T-helper 1 cell treated with Interleukin-12 subunit alpha and Interleukin-12 subunit beta and Interleukin-4 antibody, amounts not matched to agents 30 ng/mL and 1 ng/mL, for 36 hours (primary cell): ENCODE measurements at regions not wholly inside any gene's neighbourhood (a gene's known extent, or its start where the extent isn't known, plus 50 kb on each side); places are given as distances from the start of the nearest gene placed in this dataset.

ENCODE experiments used
- intact Hi-C: fragments of 100-400 bp; cut with micrococcal nuclease; formaldehyde crosslinking; loops from one replicate; pipeline ENCODE4 v1.15.1; 2024

DNA sequence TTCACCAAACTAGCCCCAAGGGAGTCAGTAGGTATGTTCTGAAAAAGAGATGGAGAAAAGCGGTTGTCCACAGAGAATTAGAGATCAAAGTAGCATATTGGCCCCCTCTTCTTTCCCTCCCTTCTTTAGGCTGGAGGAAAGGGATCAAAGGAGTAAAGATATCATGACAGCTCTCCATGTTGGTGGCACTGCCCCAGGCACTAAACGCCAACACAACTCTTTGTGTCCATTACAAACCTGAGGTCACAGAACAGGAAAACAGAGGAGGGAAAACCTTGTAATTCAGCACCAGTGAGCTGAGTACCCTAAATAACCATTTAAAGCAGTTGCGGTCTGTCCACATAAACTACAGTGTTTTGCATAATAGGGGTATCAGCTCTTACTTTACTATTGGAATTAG lies 113.0 kb upstream of the TFAP2D start:
- intact Hi-C loops: no loop called here

GRCh38 chr6:50602292-50602691 lies 111.0 kb upstream of the TFAP2D start:
- intact Hi-C loops: loop anchor here (1.0 kb wide), 1 partner anchor 474 kb away; no protein-coding TSS in a partner anchor

DNA sequence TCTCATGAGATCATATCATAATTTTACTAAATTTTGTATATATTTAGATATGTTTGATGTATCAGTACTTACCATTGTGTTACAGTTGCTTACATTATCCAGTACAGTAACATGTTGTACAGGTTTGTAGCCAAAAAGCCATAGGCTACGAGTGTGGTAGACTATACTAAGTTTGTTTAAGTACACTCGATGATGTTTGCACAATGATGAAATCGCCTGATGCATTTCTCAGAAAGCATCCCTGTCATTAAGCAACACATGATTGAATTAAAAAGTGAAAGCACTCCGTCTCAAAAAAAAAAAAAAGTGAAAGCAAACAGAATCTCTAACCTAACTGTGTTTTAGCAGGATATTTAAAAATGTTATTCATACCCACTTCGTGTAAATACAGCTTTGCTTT lies 104.9 kb upstream of the TFAP2D start:
- intact Hi-C loops: no loop called here

DNA sequence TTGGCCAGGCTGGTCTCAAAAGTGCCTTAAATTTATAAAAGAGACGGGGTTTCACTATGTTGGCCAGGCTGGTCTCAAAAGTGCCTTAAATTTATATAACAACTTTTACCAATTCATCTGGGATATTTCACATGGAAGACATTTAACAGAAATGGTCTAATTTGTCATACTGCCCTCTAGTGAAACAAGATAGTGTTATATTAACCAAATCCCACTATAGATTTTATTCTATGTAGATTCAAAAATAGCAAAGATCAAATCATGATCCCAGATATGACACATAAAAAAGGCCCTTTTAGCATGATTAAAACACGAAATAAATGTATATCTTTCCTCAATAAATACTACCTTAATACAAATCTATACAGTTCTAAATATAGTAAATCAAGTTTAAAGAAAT lies 102.8 kb upstream of the TFAP2D start:
- intact Hi-C loops: no loop called here

DNA sequence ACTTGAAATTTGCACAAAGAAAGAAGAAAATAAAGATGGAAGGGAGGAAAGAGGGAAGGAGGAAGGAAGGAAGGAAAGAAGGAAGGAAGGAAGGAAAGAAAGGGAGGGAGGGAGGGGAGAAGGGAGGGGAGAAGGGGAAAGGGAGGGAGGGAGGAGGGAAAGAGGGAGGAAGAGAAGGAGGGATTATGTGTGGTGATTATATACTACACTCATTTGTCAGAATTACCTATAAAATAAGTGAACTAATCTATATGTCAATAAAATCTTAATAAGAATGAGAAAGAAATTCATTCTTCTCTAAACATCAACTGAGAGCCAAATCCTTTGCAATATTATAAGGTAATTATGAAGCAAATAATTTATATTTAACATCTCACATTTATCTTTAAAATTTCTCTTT lies 77.9 kb upstream of the TFAP2D start:
- intact Hi-C loops: no loop called here

DNA sequence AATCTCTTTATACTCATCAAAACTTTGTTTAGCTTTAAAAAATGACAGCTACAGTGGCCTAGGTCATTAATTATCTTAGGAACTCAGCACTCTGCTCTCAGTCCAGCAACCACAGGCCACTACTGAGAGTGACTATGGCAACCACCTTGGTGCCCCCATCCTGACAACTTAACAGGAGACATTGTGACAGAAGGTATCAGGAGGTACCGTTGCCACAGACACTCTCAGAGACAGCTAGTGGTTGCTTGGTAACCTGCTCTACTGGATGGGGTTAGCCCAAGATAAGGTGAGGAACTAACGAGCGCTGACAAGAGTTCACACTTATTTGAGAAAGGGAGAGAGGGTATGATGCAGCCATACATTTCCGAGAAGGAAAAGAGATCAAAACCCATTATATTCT lies 76.1 kb upstream of the TFAP2D start:
- intact Hi-C loops: no loop called here

DNA sequence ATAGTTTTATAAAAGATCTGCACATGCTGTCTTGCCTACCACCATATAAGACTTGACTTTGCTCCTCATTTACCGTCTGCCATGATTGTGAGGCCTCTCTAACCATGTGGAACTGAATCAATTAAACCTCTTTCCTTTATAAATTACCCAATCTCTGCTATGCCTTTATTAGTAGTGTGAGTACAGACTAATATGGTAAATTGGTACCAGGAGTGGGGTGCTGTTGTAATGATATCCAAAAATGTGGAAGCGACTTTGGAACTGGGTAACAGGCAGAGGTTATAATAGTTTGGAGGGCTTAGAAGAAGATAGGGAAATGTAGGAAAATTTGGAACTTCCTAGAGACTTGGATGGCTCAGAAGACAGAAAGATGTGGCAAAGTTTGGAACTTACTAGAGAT lies 64.2 kb upstream of the TFAP2D start:
- intact Hi-C loops: no loop called here

DNA sequence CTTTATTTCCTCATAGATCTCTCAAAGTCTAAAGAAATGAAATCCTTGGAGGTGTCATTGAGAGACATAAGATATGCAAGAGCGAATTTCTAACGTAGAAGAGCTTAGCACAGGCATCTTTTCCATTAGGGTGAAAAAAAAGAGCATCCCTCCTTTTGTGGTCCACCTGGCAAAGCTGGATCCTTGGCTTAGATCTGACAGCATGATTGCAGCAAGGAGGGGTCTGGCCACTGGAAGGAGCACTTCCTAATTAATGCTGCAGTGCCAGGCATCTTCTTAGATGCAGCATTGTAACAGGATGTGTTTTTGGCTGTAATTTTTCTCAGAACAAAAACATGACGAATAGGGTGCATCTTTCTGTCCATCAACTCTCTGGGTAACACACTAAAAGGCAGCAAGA lies 60.1 kb upstream of the TFAP2D start:
- intact Hi-C loops: no loop called here

DNA sequence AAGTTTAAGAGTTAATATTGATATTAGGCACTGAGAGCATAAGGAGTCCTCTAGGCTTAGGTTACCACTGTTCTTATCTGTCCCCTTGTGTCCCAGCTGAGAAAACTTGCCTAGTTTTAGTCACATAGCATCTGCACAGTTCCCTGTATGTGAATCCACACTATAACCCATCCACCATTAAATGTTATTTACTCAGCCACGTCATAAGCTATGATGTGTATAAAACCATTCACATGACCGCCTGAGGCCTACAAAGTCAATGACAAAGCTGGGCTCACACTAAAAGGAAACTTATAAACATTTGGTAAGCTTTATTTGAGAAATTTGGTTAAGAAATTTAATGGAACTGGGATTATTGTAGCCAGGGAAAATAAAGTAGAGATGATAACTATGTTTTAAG lies 59.2 kb upstream of the TFAP2D start:
- intact Hi-C loops: no loop called here

DNA sequence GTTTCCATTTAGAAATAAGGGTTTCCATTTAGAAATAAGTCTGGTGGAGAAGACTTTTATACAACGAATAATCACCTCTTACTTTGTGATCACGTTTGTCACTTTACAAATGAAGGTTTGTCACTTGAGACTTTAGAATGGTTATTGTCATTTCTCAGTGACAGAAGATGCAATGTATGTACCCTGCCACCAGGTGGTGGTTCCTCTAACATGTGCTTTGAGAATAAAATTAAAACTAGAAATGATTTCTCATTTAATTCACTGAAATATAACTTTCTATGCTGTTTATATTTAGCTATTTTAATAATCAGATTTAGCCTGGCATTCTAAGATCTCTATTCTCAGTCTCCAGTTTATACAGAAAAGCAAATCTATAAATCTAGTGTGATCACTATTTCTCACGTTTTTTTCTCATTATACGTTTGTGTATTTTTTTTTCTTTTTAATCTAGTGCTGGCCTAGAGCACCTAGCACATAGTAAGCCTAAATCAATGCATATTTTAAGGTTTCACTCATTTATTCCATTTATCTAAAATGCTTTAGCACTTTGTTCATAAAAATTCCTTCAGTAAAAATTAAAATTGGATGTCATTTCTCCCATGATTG lies 57.4 kb upstream of the TFAP2D start:
- intact Hi-C loops: loop anchor here (1.0 kb wide), 1 partner anchor 136 kb away; no protein-coding TSS in a partner anchor

DNA sequence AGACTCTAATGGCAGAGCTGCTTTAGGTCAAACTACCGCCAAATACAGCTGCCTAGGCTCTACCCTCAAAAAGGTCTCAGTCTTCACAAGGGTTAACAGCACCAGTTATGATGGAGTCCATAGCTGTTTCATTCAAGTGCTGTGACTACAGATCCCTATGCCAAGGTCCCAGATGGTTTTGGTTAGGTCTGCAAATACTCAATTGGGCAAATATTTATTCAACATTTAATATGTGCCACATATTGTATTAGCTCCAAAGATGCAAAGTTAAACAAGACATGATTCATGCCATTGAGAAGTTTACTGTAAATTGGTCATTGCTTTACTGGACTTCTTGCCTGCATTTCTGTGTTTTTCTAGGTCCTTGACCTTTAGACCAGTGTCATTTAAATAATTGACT lies 55.8 kb upstream of the TFAP2D start:
- intact Hi-C loops: no loop called here

DNA sequence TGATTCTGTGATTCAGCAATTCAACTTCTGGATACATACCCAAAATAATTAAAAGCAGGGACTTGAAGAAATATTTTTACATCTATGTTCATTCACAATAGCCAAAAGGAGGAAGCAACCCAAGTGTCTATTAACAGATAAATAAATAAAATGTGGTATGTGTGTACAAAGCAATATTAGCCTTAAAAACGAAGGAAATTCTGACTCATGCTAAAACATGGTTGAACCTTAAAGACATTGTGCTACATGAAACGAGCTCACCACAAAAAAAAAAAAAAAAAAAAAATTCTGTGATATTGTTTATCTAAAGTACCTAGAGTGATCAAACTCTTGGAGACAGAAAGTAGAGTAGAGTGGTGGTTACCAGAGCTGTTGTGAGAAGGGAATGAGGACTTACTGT lies 54.8 kb upstream of the TFAP2D start:
- intact Hi-C loops: no loop called here

DNA sequence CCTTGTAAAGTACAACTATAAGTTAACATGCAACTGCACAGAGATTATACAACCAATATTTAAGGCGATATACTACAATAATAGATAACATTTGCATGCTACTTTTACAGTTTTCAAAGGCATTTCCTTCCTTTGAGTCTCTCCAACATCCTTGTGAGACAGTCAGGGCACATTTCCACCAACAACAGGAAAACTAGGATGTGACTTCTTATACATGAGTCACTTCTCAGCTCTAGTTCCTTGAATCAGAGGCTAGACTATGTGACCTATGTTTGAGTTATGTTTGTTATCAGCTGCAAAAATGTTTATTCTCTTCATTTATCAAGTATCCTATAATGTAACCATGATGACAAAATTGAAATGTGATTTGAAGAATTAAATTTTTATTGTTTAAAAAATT lies 51.7 kb upstream of the TFAP2D start:
- intact Hi-C loops: no loop called here
